Hypothalamus (tissue), 51 donors: ENCODE measurements at regions not wholly inside any gene's neighbourhood (a gene's known extent, or its start where the extent isn't known, plus 50 kb on each side); places are given as distances from the start of the nearest gene placed in this dataset.
A peak's percentile ranks its signal among the peaks of the same experiment; 100 is the strongest.

ENCODE experiments used
- DNase-seq, 51 donors: peaks; one replicate each; lab custom pipeline; 2025; lab: John Stamatoyannopoulos, UW

DNA sequence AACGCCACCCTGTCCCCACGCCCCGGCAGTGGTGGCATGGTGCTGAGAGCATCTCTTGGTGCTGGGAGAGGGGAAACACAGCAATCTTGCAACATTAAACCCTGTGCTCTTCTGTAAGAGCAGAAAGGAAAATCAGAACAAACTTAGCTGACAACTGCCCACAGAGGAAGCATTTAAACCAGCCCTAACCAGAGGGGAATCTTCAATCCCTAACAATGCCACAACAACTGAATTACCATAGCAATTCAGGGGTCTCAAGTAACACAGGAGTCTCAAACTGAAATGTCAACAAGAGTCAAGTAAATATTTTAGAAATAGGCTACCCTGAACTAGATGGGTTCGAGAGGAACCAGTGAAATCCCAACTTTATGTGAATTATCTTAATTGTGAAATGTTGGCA, 1983.6 kb downstream of the NCAM2 start:
- DNase-seq: no peak

DNA sequence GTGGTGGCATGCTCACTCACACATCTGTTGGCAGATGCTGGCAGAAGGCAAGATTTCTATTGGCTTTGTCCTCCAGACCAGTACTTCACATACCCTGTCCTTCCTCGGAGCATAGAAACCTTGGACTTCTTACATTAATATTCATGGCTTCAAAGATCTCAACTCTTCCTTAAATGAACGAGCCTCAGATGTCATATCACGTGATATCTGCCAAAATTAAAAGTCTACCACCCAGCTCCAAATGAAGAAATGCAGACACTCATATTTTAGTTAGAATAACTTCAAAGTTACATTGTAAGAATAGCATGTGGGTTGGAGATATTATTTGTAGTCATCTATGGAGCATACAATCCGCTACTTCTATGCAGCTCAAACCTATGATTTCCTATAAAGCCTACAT, 1994.9 kb downstream of the NCAM2 start:
- DNase-seq: no peak

DNA sequence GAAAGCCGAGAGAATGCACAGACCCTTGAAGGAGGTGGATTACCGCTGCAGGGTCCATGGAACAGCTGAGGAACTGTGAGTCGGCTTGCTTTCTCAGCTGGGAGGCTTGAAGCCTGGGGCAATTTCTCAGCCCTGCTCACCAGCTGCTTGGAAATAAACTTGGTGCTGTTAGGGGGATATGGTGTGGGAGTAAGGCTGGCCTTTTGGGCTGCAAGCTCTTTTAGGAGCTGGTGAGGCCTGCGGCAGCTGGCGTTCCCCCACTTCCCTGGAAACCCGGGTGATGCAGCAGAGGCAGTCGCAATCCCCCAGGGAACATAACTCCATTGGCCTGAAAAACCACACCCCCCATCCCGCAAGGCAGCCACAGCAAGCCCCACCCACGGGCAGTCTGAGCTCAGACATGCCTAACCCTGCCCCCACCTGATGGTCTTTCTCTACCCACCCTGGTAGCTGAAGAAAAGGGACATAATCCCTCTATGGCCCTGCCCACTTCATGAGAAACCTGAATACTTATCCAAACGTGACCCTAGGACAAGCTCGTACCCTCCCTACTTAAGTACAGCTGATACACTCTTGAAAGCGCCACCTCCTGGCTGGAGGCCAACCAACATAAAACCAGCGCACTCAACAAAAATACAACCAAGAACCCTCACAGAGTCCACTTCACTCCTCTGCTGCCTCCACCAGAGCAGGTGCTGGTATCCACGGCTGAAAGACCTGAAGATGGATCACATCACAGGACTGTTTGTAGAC, 1995.8 kb downstream of the NCAM2 start:
- no peak for DNase-seq

DNA sequence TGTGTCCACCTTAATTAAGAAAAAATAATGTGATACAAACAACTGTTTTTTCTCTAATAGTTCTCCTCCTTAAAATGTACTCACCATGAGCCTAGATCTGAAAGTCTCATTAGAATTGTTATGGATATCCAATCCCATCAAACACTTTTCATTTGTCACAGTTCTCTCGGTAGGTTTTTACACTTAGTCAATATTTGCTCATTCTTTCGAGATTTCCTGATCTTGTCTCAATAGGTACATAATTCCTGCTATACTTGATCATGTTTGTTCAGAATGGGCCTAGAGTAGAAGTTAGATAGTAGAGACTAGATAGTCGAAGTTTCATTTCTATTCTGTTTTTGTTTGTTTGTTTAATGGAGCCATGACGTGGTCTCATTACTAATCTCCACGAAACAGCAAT, 2005.7 kb downstream of the NCAM2 start:
- DNase-seq: no peak

DNA sequence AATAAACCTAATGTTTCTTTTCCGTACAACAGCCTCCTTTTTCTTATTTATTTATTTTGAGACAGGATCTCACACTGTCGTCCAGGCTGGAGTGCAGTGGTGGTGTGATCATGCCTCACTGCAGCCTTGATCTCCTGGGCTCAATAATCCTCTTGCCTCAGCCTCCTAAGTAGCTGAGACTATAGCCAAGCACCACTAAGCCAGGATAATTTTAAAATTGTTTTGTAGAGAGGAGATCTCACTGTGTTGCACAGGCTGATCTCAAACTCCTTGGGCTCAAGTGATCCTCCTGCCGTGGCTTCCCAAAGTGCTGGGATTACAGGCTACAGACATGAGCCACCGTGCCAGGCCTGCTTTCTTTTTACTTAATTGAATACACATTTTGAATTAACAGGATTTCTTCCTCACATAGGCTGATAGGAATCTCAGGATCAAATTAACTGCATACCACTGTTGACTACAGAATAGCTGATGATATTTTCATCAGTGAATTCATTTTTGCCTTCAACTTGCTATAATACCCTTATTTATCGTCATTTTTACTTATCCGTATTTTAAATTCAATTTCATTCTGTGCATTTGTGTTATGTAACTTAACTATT, 2010.5 kb downstream of the NCAM2 start:
- DNase-seq: no peak

DNA sequence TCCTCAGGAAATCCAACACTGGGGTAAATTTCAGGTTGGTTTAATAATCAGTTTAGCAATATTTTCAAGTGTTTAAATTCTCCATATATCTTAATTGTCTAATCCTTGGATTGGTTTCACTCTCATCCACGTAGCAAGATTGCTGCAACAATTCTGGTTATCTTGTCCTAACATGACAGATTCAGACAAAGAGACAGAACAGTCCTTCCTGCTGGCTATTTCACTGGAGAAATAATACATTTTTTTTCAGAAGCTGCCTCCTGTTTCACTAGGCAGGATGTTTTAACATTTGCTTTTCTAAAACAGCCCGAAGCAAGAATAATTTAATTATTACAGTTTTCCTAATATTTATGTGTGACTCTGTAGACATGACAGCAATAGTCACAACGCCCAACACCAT, 2011.2 kb downstream of the NCAM2 start:
- no peak for DNase-seq

DNA sequence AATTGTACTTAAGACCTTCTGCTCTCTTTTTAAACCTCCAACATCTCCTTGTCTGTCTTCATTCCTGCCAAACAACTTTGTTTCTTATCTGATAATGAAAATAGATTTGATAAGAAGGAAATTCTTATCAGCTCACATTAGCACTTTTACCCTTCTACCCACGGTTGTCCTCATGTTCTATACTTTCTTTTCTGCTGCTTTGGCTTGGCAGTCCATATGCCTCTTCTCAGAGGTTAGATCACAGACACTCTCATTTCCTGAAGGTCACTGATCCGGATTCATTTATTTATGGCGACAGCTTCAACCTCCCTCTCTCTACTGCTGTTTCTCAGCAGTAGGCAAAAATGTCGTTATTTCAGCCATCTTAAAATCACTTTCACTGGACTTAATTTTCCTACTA, 2015.8 kb downstream of the NCAM2 start:
- DNase-seq: no peak

DNA sequence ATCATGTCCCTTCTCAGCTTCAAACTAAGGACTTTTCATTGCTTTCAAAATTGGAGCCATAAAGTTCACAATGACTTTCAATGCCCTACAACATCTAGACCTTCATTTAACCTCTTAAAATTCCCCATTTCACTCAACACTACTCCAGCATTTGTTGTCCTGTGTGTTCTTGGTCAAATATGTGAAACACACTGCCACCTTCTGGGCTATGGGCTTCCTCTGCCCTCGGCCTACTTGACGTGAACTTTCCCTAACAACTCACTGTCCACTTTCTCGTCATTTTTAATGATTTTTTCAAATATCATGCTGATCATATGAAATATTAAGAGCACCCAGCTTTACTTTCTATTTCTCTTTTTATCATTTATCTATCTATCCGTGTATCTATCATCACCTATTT, 2018.4 kb downstream of the NCAM2 start:
- DNase-seq: peak in 6 of 51 donors; percentile 1 to 11 (median 5)

DNA sequence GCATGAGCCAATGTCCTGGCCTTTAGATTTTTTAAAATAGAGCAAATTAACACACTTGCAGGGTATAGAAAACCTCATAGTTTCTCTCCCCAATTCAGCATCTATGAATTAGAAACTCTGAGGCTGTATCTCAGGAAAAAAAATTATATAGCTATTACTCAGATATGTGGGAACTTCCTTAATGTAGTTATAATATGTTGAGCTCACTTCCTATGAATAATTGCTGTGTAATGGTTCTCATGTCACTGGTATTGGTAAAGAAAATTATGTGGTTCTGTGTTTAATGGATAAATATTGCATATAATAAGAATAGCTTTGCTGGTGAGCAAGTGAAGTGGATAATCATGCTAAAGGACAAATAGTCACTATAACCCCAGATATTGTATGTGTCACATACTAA, 2019.8 kb downstream of the NCAM2 start:
- DNase-seq: no peak

DNA sequence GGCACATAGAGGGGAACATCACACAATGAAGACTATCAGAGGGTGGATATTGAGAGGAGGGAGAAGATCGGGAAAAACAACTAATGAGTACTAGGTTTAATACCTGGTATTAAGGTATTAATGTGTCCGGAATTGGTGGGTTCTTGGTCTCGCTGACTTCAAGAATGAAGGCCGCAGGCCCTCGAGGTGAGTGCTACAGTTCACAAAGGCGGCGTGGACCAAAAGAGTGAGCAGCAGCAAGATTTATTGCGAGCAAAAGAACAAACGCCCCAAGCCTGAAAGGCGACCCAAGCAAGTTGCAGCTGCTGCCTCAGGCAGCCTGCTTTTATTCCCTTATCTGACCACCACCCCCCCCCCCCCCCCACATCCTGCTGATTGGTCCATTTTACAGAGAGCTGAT, 2022.8 kb downstream of the NCAM2 start:
- no peak for DNase-seq

DNA sequence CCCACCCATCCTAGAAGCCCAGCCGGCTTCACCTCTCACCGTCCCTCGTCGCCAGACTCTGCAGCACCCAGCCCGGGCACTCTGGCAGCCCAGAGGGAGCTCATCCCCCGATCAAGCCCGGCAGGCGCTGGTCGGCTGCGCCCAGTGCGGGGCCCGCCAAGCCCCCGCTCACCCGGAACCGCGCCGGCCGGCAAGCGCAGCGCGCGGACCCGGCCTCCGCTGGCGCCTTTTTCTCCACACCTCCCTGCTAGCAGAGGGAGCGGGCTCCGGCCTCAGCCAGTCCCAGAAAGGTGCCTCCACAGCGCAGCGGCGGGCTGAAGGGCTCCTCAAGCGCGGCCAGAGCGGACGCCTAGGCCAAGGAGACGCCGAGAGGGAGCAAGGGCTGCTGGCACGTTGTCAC, 2023.3 kb downstream of the NCAM2 start:
- DNase-seq: no peak

DNA sequence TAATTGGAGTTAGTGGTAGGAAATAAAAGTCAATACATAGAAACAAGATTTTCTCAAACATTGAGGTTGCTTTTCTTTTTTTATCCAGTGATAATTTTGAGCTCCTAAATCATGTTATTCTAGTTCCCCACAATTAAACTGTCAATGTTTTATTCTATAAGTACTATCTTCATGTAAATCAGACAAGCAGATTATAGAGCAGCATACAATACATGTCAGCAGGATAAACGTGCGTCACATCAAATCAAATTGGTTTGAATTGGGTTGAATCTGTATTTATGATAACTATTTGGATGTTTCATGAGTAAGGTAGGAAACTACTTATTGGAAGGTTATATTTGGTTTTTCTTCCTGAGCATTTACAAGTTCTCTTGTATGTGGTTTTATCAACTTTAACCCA, 2028.7 kb downstream of the NCAM2 start:
- DNase-seq: no peak

DNA sequence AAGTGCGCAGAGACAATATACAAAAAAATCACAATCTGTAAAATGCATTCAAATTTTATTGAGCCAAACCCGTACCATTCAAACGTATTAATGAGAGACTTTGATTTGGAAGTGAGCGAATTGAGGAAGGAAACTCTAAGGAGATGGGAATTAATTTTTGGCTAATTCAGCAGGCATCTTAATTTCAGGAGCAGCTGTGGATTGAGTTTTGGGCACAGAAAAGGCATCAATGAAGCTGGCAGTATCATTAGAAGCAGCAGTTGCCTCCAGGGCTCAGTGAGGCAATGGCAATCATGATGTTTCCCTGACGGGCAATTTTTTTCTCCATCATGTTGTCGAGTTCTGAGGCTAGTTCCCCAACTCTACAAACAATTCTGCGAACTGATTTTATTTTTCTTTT, 2041.6 kb downstream of the NCAM2 start:
- DNase-seq: no peak

DNA sequence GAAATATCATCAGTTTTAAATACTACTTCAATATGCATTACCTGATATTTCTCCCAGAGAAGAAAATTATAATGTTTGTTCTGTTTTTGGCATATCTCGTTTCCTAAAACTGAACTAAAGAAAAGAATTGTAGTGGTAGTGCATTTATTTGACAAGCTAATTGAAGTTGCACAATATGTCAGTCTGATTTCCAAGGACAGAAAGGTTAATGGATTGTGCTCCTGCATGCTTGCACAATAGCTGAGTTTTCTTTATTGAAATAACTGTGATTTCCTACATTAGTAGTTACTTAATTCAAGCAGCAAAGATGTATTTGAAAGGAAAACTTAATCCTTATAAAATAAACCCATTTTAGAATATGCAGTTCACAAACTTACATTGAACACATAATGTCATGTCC, 2047.7 kb downstream of the NCAM2 start:
- DNase-seq: no peak

DNA sequence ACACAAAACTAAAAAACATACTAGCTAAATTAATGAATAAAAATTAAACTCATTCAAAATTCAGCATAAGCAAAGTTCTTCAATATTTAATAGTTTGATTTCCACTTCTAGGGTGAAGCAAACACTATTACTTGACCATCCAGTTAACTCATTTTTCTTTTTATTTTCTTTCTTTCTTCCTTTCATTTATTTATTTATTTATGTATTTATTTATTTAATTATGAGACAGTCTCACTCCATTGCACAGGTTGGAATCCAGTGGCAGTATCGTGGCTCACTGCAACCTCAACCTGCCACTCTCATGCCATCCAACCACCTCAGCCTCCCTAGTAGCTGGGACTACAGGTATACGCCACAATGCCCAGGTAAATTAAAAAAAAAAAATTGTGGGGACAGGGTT, 2069.5 kb downstream of the NCAM2 start:
- no peak for DNase-seq

DNA sequence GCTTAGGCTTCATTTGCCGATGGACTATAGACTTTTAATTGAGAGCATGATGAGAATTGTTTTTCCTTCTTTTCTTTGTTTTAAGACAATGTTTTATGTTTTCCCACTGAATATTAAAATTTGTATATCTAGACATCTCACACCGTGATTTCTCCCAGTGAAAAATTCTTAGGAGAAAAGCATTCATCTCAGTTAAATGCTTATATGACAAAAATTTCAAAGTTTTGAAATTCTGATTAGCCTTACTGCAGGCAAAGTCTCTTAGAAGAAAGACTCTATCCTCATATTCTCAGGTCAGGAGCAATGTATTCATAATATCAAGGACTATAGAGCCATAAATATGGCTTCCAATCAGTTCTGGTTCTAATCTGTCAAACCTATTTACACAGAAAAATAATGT, 2085.0 kb downstream of the NCAM2 start:
- DNase-seq: no peak

DNA sequence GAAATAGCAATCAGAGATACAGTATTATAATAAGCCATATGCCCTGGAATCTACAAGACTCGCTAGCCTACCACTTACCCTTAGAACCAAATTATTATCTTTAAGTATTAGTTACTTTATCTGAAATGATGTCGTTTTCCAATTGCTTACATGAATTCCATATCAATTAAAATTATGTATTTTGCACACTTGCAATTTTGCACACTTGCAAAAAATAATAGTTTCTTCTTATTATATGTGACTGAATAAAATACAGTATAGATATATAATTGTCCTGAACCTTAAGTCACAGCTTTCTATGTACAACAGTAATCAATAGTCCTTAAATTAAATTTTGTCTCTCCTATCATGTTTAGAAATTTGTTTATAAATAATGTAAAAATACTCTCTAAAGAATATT, 2095.1 kb downstream of the NCAM2 start:
- no peak for DNase-seq

DNA sequence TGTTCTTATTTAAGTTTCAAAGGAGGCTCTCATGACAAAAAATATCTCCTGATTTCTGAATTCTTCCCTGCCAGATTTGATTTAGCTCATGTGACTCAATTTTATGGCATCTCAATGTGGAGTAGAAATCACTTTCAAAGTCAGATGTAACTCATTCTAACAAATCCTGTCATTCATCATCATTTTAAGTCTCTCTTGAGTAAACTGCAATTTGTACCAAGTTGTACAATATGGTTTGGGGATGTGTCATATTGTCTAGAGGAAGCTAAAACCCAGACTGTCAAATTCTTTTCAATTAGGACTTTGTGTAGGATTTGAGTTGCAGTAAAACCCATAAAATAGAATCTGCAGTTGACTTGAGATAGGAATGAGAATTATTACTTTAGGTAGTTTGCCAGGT, 2101.0 kb downstream of the NCAM2 start:
- DNase-seq: no peak

DNA sequence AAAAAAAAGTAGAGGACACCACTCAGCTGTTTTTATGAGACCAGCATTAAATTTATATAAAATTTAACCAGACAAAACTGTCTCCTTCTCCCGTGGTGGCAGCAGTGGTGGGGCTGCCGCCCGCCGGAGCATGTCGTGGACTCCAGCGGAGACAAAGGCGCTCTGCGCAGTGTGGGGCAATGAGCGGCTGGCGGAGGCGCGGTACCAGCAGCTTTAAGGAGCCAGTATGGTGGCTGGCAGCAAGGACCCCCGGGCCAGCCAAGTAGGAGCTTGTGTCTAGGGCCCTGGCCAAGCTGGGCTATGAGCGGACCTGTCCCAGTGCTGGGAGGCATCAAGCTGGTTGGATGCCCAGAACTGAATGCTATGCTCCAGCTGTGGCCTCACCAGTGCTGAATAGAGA, 2102.9 kb downstream of the NCAM2 start:
- DNase-seq: no peak

DNA sequence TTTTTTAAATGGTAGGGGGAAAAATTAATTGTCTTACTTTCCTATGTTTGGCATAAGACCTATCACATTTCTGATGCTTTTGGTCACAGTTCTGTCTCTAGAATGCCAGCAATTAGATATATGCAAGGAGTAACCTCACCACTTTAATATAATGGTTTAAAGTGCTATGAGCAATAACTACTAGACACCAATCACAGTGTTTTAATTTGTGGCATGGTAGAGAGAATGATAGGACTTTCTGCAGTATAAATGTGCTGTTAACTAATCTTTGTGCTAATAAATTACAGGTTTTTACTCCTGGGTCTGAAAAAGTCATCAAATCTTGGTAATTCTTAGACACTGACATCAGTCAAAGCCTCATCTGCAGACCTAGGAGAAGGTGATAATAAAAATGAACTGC, 2110.3 kb downstream of the NCAM2 start:
- DNase-seq: no peak

DNA sequence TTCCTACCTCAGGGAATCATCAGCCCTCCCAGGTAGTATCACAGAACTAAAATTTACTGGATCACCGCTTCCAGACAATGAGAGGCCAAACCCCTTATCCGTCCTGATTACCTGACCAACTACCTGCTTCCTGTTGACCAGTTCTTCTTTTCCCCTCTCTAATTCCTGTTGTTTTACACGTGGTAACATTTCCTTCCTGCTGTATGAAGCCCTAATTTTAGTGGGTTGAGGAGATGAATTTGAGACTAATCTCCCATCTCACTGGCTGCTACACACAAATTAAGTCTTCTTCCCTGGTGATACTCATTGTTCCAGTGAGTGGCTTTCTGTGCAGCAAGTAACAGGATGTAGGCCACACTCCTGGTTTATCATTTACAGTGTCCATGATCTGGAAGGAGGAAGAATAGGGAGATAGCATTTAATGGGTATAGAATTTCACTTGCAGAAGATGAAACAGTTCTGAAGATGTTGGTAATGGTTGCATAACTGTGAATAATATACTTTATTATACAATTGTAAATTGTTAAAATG, 2112.9 kb downstream of the NCAM2 start:
- no peak for DNase-seq

DNA sequence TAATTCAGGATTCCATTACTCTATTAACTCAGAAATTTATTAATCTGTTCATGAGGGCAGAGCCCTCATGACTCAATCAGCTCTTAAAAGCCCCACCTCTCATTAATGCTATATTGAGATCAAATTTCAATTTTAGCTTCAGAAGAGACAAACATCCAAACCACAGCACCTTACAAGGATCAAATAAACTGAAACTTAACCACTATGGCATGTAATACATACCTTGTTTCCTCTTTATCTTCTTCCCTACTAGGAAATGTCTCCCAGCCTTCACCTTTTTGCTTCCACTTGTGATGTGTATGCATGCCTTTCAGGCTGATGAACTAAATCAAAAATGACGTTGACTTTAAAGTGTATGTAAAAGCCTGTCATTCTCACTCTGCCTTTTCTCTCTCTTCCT, 2121.3 kb downstream of the NCAM2 start:
- DNase-seq: no peak

DNA sequence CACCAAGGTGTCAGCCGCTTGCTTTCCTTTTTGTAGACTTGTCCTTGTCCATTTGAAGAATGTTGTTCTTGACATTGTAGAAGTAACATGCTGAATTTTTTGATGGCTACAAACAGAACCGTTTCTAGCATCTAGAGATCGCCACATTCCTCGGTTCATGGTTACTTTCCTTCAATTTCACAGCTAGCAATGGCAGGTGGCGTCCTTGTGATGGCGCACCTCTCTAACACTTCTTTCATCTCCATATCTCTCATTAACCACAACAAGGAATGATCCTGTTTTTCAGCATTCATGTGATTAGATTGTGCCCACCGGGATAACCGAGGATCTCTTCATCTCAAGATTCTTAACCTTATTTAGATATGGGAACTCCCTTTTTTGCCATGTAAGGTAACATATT, 2129.8 kb downstream of the NCAM2 start:
- DNase-seq: no peak
